ENCODE measurements at regions not wholly inside any gene's neighbourhood (a gene's known extent, or its start where the extent isn't known, plus 50 kb on each side); places are given as distances from the start of the nearest gene placed in this dataset.

GRCh38 chr1:234670967-234671626 is 61.1 kb upstream of the IRF2BP2 start:
- Histone ChIP-seq H3K4me3 (ENCODE audit: low read depth, low read length) (no peak overlapping the region), H3K36me3 (ENCODE audit: control insufficient read depth, insufficient read depth, low read length) (no peaks in the 10 kb centered on the region), H3K27me3 (ENCODE audit: control insufficient read depth, insufficient read depth, low read length) (no peaks in the 10 kb centered on the region), H3K27ac (ENCODE audit: low read depth, low read length) (no peak overlapping the region), H3K9me3 (ENCODE audit: control insufficient read depth, insufficient read depth, low read length) (no peaks in the 10 kb centered on the region), H3K4me1 (ENCODE audit: control insufficient read depth, insufficient read depth, low read length) (peaks cover under 1% of the 10 kb centered on the region)
- 87% methylated on average over 6 of the region's 10 CpGs for WGBS (ENCODE audit: insufficient coverage)
- no peak for DNase-seq (ENCODE audit: low read depth in 4 of 6, low spot score in 6 of 6)

GRCh38 chr1:234669499-234669898 is 59.5 kb upstream of the IRF2BP2 start:
- Histone ChIP-seq H3K27me3 (ENCODE audit: control insufficient read depth, insufficient read depth, low read length) (no peaks in the 10 kb centered on the region), H3K36me3 (ENCODE audit: control insufficient read depth, insufficient read depth, low read length) (no peaks in the 10 kb centered on the region), H3K27ac (ENCODE audit: low read depth, low read length) (no peak overlapping the region), H3K9me3 (ENCODE audit: control insufficient read depth, insufficient read depth, low read length) (no peaks in the 10 kb centered on the region), H3K4me3 (ENCODE audit: low read depth, low read length) (no peak overlapping the region), H3K4me1 (ENCODE audit: control insufficient read depth, insufficient read depth, low read length) (no peaks in the 10 kb centered on the region)
- DNase-seq (ENCODE audit: low read depth in 4 of 6, low spot score in 6 of 6), result no peak
- WGBS (ENCODE audit: insufficient coverage), result no CpG with 5 or more reads among the region's 1 CpG

GRCh38 chr1:234668577-234668955 is 58.6 kb upstream of the IRF2BP2 start:
- H3K27ac ChIP-seq (ENCODE audit: low read depth, low read length), result no peak overlapping the region
- H3K9me3 ChIP-seq (ENCODE audit: control insufficient read depth, insufficient read depth, low read length), result no peaks in the 10 kb centered on the region
- 90% methylated on average over 3 of the region's 5 CpGs for WGBS (ENCODE audit: insufficient coverage)
- DNase-seq (ENCODE audit: low read depth in 4 of 6, low spot score in 6 of 6), result no peak
- H3K36me3 ChIP-seq (ENCODE audit: control insufficient read depth, insufficient read depth, low read length), result no peaks in the 10 kb centered on the region
- no peaks in the 10 kb centered on the region for H3K27me3 ChIP-seq (ENCODE audit: control insufficient read depth, insufficient read depth, low read length)
- H3K4me1 ChIP-seq (ENCODE audit: control insufficient read depth, insufficient read depth, low read length), result no peaks in the 10 kb centered on the region
- no peak overlapping the region for H3K4me3 ChIP-seq (ENCODE audit: low read depth, low read length)

DNA sequence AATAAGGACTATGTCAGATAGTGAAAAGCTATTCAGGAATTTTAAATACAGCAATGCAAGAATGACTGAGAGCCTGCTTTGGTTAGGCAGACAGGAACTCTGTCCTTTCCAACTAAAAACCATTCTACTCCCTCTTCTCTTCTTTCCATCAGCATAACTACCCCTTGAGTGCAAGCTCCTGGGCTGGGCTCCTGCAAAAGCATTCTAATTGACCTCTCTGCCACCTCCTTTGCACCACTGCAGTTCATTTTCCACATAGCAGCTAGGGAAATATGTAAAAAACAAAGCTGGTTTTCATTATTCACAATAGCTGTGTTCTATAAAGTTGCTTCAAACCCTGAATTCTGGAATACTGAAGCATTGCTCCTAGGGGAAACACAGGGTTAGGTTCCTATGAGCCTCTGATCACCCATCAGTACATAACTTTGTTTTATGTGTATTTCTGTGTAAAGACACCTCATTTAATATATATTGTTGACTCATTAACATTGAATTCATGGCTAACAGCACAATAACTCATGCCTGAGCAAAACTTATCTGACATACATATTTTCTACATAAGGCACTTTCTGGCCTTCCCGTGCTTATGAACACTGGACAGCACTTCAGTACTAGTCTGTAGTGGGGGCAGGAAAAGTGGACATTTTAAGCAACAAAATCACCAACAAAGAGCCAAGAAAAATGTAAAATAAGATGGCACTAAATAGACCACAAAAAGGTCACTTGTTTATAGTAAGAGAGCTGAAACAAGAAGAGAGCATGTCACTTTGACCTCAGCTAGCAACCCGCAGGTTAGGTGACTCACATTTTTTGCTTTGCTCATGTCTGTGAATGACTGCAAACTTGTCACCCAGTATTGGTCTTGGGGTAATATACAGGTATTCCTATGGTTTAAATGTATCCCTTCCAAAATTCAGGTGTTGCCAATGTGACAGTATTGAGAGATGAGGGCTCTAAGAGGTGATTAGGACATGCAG is 57.9 kb upstream of the IRF2BP2 start:
- no peak for DNase-seq (ENCODE audit: low read depth in 4 of 6, low spot score in 6 of 6)
- no peak overlapping the region for H3K27ac ChIP-seq (ENCODE audit: low read depth, low read length)
- WGBS (ENCODE audit: insufficient coverage), result no CpG with 5 or more reads among the region's 2 CpGs

DNA sequence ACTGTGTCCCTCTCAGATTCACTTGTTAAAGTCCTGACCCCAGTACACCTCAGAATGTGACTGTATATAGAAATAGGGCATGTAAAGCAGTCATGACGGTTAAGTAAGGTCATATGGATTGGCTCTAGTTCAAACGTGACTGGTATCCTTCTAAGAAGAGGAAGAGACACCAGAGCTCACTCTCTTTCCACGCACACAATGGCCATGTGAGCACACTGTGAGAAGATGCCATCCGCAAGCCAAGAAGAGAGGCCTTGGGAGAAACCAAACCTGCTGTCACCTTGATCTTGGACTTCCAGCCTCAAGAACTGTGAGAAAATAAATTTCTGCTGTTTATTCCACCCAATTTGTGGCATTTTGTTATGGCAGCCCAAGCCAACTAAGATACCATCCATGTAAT is 56.8 kb upstream of the IRF2BP2 start:
- WGBS (ENCODE audit: insufficient coverage), result 75% methylated on average over 2 of the region's 4 CpGs
- H3K27ac ChIP-seq (ENCODE audit: low read depth, low read length), result no peak overlapping the region
- H3K36me3 ChIP-seq (ENCODE audit: control insufficient read depth, insufficient read depth, low read length), result no peaks in the 10 kb centered on the region

More for the DNA sequence above, 57.9 kb upstream of the IRF2BP2 start:
- no peaks in the 10 kb centered on the region for H3K9me3 ChIP-seq (ENCODE audit: control insufficient read depth, insufficient read depth, low read length)
- no peaks in the 10 kb centered on the region for H3K36me3 ChIP-seq (ENCODE audit: control insufficient read depth, insufficient read depth, low read length)
- H3K27me3 ChIP-seq (ENCODE audit: control insufficient read depth, insufficient read depth, low read length), result no peaks in the 10 kb centered on the region
- no peaks in the 10 kb centered on the region for H3K4me1 ChIP-seq (ENCODE audit: control insufficient read depth, insufficient read depth, low read length)
- no peak overlapping the region for H3K4me3 ChIP-seq (ENCODE audit: low read depth, low read length)

GRCh38 chr1:234665975-234666605 is 56.1 kb upstream of the IRF2BP2 start:
- Histone ChIP-seq H3K27ac (ENCODE audit: low read depth, low read length) (no peak overlapping the region), H3K27me3 (ENCODE audit: control insufficient read depth, insufficient read depth, low read length) (no peaks in the 10 kb centered on the region), H3K4me3 (ENCODE audit: low read depth, low read length) (no peak overlapping the region), H3K9me3 (ENCODE audit: control insufficient read depth, insufficient read depth, low read length) (no peaks in the 10 kb centered on the region), H3K4me1 (ENCODE audit: control insufficient read depth, insufficient read depth, low read length) (no peaks in the 10 kb centered on the region), H3K36me3 (ENCODE audit: control insufficient read depth, insufficient read depth, low read length) (no peaks in the 10 kb centered on the region)
- WGBS (ENCODE audit: insufficient coverage), result 81% methylated on average over 4 of the region's 6 CpGs
- no peak for DNase-seq (ENCODE audit: low read depth in 4 of 6, low spot score in 6 of 6)

More for the DNA sequence above, 56.8 kb upstream of the IRF2BP2 start:
- no peak for DNase-seq (ENCODE audit: low read depth in 4 of 6, low spot score in 6 of 6)
- Histone ChIP-seq H3K9me3 (ENCODE audit: control insufficient read depth, insufficient read depth, low read length) (no peaks in the 10 kb centered on the region), H3K4me1 (ENCODE audit: control insufficient read depth, insufficient read depth, low read length) (no peaks in the 10 kb centered on the region), H3K27me3 (ENCODE audit: control insufficient read depth, insufficient read depth, low read length) (no peaks in the 10 kb centered on the region), H3K4me3 (ENCODE audit: low read depth, low read length) (no peak overlapping the region)

DNA sequence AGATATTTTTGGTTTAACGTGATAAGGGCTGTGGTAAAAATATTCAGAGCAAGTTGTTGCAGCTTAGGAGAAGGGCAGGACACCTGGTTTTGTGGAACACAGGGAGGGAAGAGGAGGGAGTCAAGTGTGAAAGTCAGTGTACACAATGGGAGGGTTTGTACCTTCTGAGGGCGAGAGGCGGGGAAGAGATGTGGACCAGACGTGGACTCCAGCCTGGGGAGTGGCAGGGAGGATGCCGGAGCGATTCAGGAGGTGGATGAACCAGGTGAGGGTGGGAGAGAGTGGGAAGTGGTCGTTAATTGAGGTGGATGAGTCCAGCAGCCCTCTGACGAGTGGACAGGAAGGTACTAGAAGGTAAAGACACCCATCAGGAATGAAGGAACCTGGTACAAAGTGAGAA is 52.2 kb upstream of the IRF2BP2 start:
- Histone ChIP-seq H3K4me3 (ENCODE audit: low read depth, low read length) (no peak overlapping the region), H3K27me3 (ENCODE audit: control insufficient read depth, insufficient read depth, low read length) (no peaks in the 10 kb centered on the region), H3K9me3 (ENCODE audit: control insufficient read depth, insufficient read depth, low read length) (no peaks in the 10 kb centered on the region), H3K4me1 (ENCODE audit: control insufficient read depth, insufficient read depth, low read length) (no peaks in the 10 kb centered on the region), H3K27ac (ENCODE audit: low read depth, low read length) (no peak overlapping the region), H3K36me3 (ENCODE audit: control insufficient read depth, insufficient read depth, low read length) (no peaks in the 10 kb centered on the region)
- DNase-seq (ENCODE audit: low read depth in 4 of 6, low spot score in 6 of 6), result no peak
- 80% methylated on average over 8 of the region's 8 CpGs for WGBS (ENCODE audit: insufficient coverage)

- no peak for DNase-seq (ENCODE audit: low read depth in 4 of 6, low spot score in 6 of 6)
- Histone ChIP-seq H3K27ac (ENCODE audit: low read depth, low read length) (no peak overlapping the region), H3K36me3 (ENCODE audit: control insufficient read depth, insufficient read depth, low read length) (no peaks in the 10 kb centered on the region), H3K4me3 (ENCODE audit: low read depth, low read length) (no peak overlapping the region), H3K9me3 (ENCODE audit: control insufficient read depth, insufficient read depth, low read length) (no peaks in the 10 kb centered on the region), H3K4me1 (ENCODE audit: control insufficient read depth, insufficient read depth, low read length) (peaks cover 3% of the 10 kb centered on the region), H3K27me3 (ENCODE audit: control insufficient read depth, insufficient read depth, low read length) (no peaks in the 10 kb centered on the region)
- 97% methylated on average over 11 of the region's 11 CpGs for WGBS (ENCODE audit: insufficient coverage)
These were observed 51.4 kb upstream of the IRF2BP2 start for GRCh38 chr1:234661317-234661928.

DNA sequence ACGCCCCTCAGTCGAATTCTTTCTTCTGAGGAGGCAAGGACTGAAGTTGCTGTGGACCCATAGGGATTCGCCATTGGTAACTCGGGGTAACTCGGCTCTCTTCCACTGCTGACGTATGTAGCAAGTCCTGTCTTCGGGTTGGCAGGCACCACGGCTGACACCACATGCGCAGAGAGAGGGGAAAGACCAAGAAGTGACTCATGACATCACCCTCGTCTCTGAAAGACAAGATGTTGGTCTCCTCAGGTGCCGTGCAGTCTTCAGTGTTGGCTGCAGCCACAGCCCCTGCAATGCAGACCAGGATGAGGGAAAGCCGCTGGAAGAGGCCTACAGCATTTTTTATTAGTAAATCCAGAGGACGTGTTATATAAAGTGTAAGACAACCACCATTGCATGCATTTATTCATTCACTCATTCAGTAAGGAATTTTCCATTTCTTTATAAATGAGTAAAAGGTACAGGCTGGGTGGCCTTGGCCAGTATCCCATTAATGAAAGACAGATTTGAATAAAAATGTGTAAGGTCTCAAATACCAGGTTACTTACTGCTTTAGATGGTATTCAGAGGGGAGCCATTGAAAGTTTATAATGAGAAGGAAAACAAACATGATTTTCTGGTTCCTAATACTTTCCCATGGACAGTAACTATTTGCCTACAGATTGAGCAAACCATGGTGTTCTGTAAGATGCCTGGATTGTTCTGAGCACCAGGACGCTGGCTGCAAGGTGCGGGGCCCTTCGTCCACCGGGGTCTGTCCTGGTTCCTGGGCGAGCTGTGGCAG is 50.7 kb upstream of the IRF2BP2 start:
- Histone ChIP-seq H3K9me3 (ENCODE audit: control insufficient read depth, insufficient read depth, low read length) (no peaks in the 10 kb centered on the region), H3K4me3 (ENCODE audit: low read depth, low read length) (no peak overlapping the region), H3K27ac (ENCODE audit: low read depth, low read length) (no peak overlapping the region), H3K27me3 (ENCODE audit: control insufficient read depth, insufficient read depth, low read length) (no peaks in the 10 kb centered on the region), H3K36me3 (ENCODE audit: control insufficient read depth, insufficient read depth, low read length) (no peaks in the 10 kb centered on the region), H3K4me1 (ENCODE audit: control insufficient read depth, insufficient read depth, low read length) (peaks cover 3% of the 10 kb centered on the region)
- whole genome bisulfite sequencing (ENCODE audit: insufficient coverage), result 94% methylated on average over 16 of the region's 18 CpGs
- DNase-seq (ENCODE audit: low read depth in 4 of 6, low spot score in 6 of 6), result no peak

All from spinal cord (tissue), 9 donors.